ENCODE measurements at regions not wholly inside any gene's neighbourhood (a gene's known extent, or its start where the extent isn't known, plus 50 kb on each side); places are given as distances from the start of the nearest gene placed in this dataset.

DNA sequence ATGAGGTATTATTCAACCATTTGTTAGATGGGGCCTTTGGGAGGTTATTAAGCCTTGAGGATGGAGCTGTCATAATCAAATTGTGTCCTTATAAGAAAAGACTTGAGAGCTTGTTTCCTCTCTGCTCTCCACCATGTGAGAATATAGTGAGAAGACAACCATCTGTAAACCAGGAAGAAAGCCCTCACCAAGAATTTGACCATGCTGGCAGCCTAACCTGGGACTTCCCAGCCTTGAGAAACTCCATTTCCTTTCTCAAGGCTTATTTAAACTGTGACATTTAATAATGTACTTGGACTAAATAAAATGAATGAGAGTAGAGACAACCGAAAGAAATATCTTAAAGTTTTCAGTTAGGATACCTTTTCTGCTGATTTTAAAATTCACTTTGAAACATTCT, 83.7 kb upstream of the GC start:
- H4K5ac ChIP-seq (ENCODE audit: insufficient read length, low read depth, low read length): no peak overlapping the region
- CTCF ChIA-PET (ENCODE audit: partially characterized antibody): no interaction called here
- no peak overlapping the region for H3K18ac ChIP-seq (ENCODE audit: extremely low read depth, low read length)
- H3K4me3 ChIP-seq (ENCODE audit: extremely low read depth in 1 of 4, insufficient read depth in 2 of 4, low read depth in 3 of 4, low read length in 4 of 4): no peak overlapping the region
- POLR2A ChIA-PET (ENCODE audit: partially characterized antibody): interaction anchor here (1.3 kb wide), 1 partner anchor 10 kb away, joined by 4 read pairs; no protein-coding TSS in a partner anchor
- H3K9ac ChIP-seq (replicated peaks in 1 of 4; ENCODE audit: extremely low read depth in 1 of 4, low read depth in 3 of 4, low read length in 3 of 4): no peak overlapping the region
- WGBS, 2 experiments (ENCODE audit: extremely low coverage in 1 of 2, insufficient coverage in 1 of 2, insufficient read length in 1 of 2, insufficient replicate concordance in 2 of 2, low coverage in 1 of 2, low lambda C conversion rate in 2 of 2, missing lambda C conversion rate in 1 of 2): 100% methylated on average over 1 of the region's 1 CpG; no CpG with 5 or more reads in 1 of the 2 experiments
- H3K79me2 ChIP-seq (ENCODE audit: control insufficient read depth in 1 of 2, insufficient read depth in 2 of 2, low read length in 2 of 2): no peaks in the 10 kb centered on the region
- TF ChIP-seq, protein P1, sequence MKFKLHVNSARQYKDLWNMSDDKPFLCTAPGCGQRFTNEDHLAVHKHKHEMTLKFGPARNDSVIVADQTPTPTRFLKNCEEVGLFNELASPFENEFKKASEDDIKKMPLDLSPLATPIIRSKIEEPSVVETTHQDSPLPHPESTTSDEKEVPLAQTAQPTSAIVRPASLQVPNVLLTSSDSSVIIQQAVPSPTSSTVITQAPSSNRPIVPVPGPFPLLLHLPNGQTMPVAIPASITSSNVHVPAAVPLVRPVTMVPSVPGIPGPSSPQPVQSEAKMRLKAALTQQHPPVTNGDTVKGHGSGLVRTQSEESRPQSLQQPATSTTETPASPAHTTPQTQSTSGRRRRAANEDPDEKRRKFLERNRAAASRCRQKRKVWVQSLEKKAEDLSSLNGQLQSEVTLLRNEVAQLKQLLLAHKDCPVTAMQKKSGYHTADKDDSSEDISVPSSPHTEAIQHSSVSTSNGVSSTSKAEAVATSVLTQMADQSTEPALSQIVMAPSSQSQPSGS (IDR thresholded peaks at IDR 0.05; ENCODE audit: low read length): no peak
- TF ChIP-seq CBX8 (IDR thresholded peaks at IDR 0.05; ENCODE audit: borderline replicate concordance, low read depth, low read length) (no peak), SAP30 (IDR thresholded peaks at IDR 0.05; ENCODE audit: insufficient read depth, insufficient replicate concordance, low read length) (no peak), SIRT6 (IDR thresholded peaks at IDR 0.05; ENCODE audit: low read length) (no peak), SP2 (IDR thresholded peaks at IDR 0.05; ENCODE audit: low read length) (no peak), ASH2L (IDR thresholded peaks at IDR 0.05; ENCODE audit: low read length) (no peak), CHD2 (IDR thresholded peaks at IDR 0.05; ENCODE audit: low read length) (no peak), CHD1 (IDR thresholded peaks at IDR 0.05; ENCODE audit: low read depth, low read length) (no peak), MAFK (IDR thresholded peaks at IDR 0.05; ENCODE audit: low read depth, low read length) (no peak), KDM5A (IDR thresholded peaks at IDR 0.05; ENCODE audit: low read length) (no peak)
- TF ChIP-seq, protein P2, sequence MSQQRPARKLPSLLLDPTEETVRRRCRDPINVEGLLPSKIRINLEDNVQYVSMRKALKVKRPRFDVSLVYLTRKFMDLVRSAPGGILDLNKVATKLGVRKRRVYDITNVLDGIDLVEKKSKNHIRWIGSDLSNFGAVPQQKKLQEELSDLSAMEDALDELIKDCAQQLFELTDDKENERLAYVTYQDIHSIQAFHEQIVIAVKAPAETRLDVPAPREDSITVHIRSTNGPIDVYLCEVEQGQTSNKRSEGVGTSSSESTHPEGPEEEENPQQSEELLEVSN (IDR thresholded peaks at IDR 0.05): no peak
- H2AK5ac ChIP-seq (ENCODE audit: low read depth, low read length): no peak overlapping the region
- no peak overlapping the region for H3K14ac ChIP-seq (ENCODE audit: insufficient read length)
- H3K79me1 ChIP-seq (ENCODE audit: low read depth, low read length): no peaks in the 10 kb centered on the region
- no peaks in the 10 kb centered on the region for H3K27me3 ChIP-seq (replicated peaks in 1 of 4; ENCODE audit: control insufficient read depth in 3 of 4, extremely low read depth in 1 of 4, insufficient read depth in 3 of 4, low read length in 3 of 4)
- H3K27ac ChIP-seq (ENCODE audit: low read depth, low read length): no peak overlapping the region
- H3K36me3 ChIP-seq (ENCODE audit: control insufficient read depth in 2 of 4, insufficient read depth in 4 of 4, low read length in 3 of 4): no peaks in the 10 kb centered on the region; a peak in 1 of 8 replicates
- no peak overlapping the region for H3K4ac ChIP-seq (replicated peaks; ENCODE audit: insufficient read length, low read depth, low read length)
- no peak for DNase-seq (ENCODE audit: low read depth in 1 of 2, low spot score in 2 of 2)
- no peaks in the 10 kb centered on the region for H4K20me1 ChIP-seq (replicated peaks in 1 of 2; ENCODE audit: control insufficient read depth in 1 of 2, insufficient read depth in 2 of 2, low read length in 2 of 2)
- peaks cover 22 to 29% of the 10 kb centered on the region in 2 experiments for H3K9me3 ChIP-seq (ENCODE audit: insufficient read depth in 2 of 2, low read depth in 1 of 2, low read length in 1 of 2)
- no peak overlapping the region for H2BK20ac ChIP-seq (ENCODE audit: low read length)
- no peaks in the 10 kb centered on the region for H3K23me2 ChIP-seq (ENCODE audit: low read depth, low read length)
- H2AFZ ChIP-seq (ENCODE audit: low read length): no peak overlapping the region
- no peak overlapping the region for H2BK120ac ChIP-seq (replicated peaks; ENCODE audit: low read depth, low read length)
- H4K91ac ChIP-seq (replicated peaks; ENCODE audit: insufficient read length, low read length): no peak overlapping the region
- FAIRE-seq: no peak
- H3K4me2 ChIP-seq (ENCODE audit: insufficient read depth in 1 of 2, low read depth in 2 of 2, low read length in 2 of 2): no peak overlapping the region
- H2BK5ac ChIP-seq (ENCODE audit: low read depth, low read length): no peak overlapping the region
- H3K56ac ChIP-seq (replicated peaks; ENCODE audit: insufficient read length, low read depth, low read length): no peak overlapping the region
- no peak overlapping the region for H2BK15ac ChIP-seq (ENCODE audit: low read length)
- H3K4me1 ChIP-seq (replicated peaks in 1 of 4; ENCODE audit: control insufficient read depth in 3 of 4, insufficient read depth in 4 of 4, low read length in 3 of 4): no peaks in the 10 kb centered on the region
- H4K8ac ChIP-seq (ENCODE audit: extremely low read depth, insufficient read depth, low read length): no peak overlapping the region
- H2BK12ac ChIP-seq (ENCODE audit: low read depth, low read length): no peak overlapping the region
- no peak overlapping the region for H3K23ac ChIP-seq (ENCODE audit: insufficient read length)
